Tibial nerve (tissue), 4 donors: ENCODE measurements at regions not wholly inside any gene's neighbourhood (a gene's known extent, or its start where the extent isn't known, plus 50 kb on each side); places are given as distances from the start of the nearest gene placed in this dataset.
"Not testable (repeated sequence)": the region's sequence is repeated elsewhere in the genome, so short reads cannot be mapped to it uniquely, and the experiment has no call there.

Source experiments
- DNase-seq, 2 donors: peaks; one replicate each; pipeline ENCODE4 v3.0.0-alpha.2; 2019; ENCODE audit warnings: low spot score in 2 of 2
- H3K27ac ChIP-seq, 4 donors: fragments of 200-600 bp; sonication (generic) in 3 of 4; one replicate each; pipeline ENCODE4 v1.5.1; 2017 to 2019; ENCODE audit warnings: mild to moderate bottlenecking in 1 of 4
- H3K27me3 ChIP-seq, 2 donors: fragments of 200-600 bp; sonication (generic) in 1 of 2; one replicate each; pipeline versions ENCODE4 v1.5.1 to v1.6.0; 2017 to 2019
- H3K36me3 ChIP-seq, 3 donors: fragments of 200-600 bp; sonication (generic); one replicate each; pipeline ENCODE4 v1.5.1; 2018 to 2019
- H3K4me1 ChIP-seq, 4 donors: fragments of 200-600 bp; sonication (generic) in 3 of 4; one replicate each; pipeline ENCODE4 v1.5.1; 2017 to 2019
- H3K4me3 ChIP-seq, 4 donors: fragments of 200-600 bp; sonication (generic) in 3 of 4; one replicate each; pipeline ENCODE4 v1.5.1; 2017 to 2019; ENCODE audit warnings: mild to moderate bottlenecking in 1 of 4, moderate library complexity in 1 of 4
- H3K9me3 ChIP-seq, 4 donors: fragments of 200-600 bp; sonication (generic) in 3 of 4; one replicate each; pipeline ENCODE4 v1.5.1; 2017 to 2019
- EP300 ChIP-seq, 2 donors: sonication (generic); formaldehyde crosslinking; IDR thresholded peaks; one replicate each; pipeline ENCODE4 v1.6.1; 2017; ENCODE audit warnings: antibody characterized with exemption in 2 of 2, mild to moderate bottlenecking in 1 of 2
- POLR2A ChIP-seq, 2 donors: fragments of 450-650 bp; IDR thresholded peaks; one replicate each; pipeline ENCODE4 v1.6.1; 2017; ENCODE audit warnings: antibody characterized with exemption in 2 of 2, mild to moderate bottlenecking in 2 of 2, moderate library complexity in 2 of 2
- WGBS, 2 donors: methylation state at CpG; one replicate each; pipeline ENCODE4 v1.1.5; 2018; 5-methylcytosine and 5-hydroxymethylcytosine counted together
- TF ChIP-seq, protein P1 (sequence below), 5 experiments: fragments of 200-600 bp in 3 of 5; fragments of 450-650 bp in 2 of 5; sonication (generic) in 3 of 5; IDR thresholded peaks; one replicate each; pipeline ENCODE4 v1.5.1; 2016 to 2019; ENCODE audit warnings: antibody characterized with exemption in 5 of 5, mild to moderate bottlenecking in 3 of 5, moderate library complexity in 2 of 5

DNA sequence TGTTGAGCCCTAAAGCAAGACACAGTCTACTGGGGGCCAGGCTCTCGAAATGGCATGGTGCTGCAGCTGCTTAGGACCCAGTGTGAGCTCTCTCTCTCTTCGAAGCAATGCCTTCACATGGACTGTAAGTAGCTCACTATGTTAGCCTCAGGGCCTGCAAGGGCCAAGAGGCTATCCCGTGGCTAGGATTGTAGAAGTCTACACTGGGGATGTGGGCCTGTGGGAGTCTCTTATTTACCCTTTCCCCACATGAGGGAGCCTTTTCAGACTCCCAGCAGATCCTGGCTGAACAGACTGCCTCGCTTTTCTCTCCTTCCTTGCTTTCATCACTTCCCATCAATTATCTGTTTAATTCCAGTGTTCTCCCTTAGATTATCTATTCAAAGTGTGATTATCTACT, 101.4 kb downstream of the GPR65 start:
- Histone ChIP-seq H3K27ac (no peak overlapping the region), H3K36me3 (no peaks in the 10 kb centered on the region), H3K27me3 (no peaks in the 10 kb centered on the region), H3K9me3 (peaks cover 0 to 26% (median 0%) of the 10 kb centered on the region in 4 donors), H3K4me3 (no peak overlapping the region), H3K4me1 (no peaks in the 10 kb centered on the region)
- TF ChIP-seq, protein P1, sequence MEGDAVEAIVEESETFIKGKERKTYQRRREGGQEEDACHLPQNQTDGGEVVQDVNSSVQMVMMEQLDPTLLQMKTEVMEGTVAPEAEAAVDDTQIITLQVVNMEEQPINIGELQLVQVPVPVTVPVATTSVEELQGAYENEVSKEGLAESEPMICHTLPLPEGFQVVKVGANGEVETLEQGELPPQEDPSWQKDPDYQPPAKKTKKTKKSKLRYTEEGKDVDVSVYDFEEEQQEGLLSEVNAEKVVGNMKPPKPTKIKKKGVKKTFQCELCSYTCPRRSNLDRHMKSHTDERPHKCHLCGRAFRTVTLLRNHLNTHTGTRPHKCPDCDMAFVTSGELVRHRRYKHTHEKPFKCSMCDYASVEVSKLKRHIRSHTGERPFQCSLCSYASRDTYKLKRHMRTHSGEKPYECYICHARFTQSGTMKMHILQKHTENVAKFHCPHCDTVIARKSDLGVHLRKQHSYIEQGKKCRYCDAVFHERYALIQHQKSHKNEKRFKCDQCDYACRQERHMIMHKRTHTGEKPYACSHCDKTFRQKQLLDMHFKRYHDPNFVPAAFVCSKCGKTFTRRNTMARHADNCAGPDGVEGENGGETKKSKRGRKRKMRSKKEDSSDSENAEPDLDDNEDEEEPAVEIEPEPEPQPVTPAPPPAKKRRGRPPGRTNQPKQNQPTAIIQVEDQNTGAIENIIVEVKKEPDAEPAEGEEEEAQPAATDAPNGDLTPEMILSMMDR (IDR thresholded peaks at IDR 0.05) = no peak
- TF ChIP-seq POLR2A (IDR thresholded peaks at IDR 0.05) (no peak), EP300 (IDR thresholded peaks at IDR 0.05) (no peak)
- DNase-seq = no peak
- WGBS, 2 donors = 65% methylated on average over 4 of the region's 4 CpGs

DNA sequence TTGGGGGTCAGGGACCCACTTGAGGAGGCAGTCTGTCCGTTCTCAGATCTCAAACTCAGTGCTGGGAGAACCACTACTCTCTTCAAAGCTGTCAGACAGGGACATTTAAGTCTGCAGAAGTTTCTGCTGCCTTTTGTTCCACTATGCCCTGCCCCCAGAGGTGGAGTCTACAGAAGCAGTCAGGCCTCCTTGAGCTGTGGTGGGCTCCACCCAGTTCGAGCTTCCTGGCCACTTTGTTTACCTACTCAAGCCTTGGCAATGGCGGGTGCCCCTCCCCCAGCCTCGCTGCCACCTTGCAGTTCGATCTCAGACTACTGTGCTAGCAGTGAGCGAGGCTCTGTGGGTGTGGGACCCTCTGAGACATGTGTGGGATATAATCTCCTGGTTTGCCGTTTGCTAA, 122.7 kb downstream of the GPR65 start:
- H3K4me1 ChIP-seq, H3K4me3 ChIP-seq, H3K27me3 ChIP-seq, H3K9me3 ChIP-seq, H3K36me3 ChIP-seq, DNase-seq: not testable (repeated sequence)
- 85 to 86% methylated on average over 7 of the region's 7 CpGs for WGBS, 2 donors
- H3K27ac ChIP-seq = peak overlapping the region in 1 of 4 donors; percentile 10

DNA sequence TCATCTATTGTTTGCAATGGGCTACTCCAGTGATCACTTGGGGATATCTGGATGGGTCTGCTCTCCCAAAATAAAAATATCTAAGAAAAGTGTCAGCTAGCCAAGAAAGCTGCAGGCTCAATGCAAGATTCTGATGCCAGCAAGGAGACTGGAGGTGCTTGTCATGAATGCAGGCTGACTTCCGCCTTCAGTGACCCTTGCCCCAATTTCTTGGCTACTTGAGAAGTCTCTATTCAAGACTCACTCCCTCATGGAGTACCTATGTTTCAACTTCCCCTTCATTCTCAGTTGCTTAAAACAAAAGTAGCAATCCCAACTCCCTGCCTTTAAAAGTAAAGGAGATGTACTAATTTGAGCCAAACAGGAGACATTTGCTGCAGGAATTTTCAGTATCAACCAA, 123.9 kb downstream of the GPR65 start:
- no peaks in the 10 kb centered on the region for H3K9me3 ChIP-seq
- WGBS, 2 donors = 57 to 64% methylated on average over 1 of the region's 1 CpG
- peaks cover 0 to 9% (median 0%) of the 10 kb centered on the region in 4 donors for H3K4me1 ChIP-seq
- H3K27me3 ChIP-seq = no peaks in the 10 kb centered on the region
- no peak for DNase-seq
- H3K4me3 ChIP-seq = no peak overlapping the region
- TF ChIP-seq, protein P1 (IDR thresholded peaks at IDR 0.05) = no peak
- TF ChIP-seq EP300 (IDR thresholded peaks at IDR 0.05) = no peak
- TF ChIP-seq POLR2A (IDR thresholded peaks at IDR 0.05) = no peak
- H3K36me3 ChIP-seq = no peaks in the 10 kb centered on the region
- H3K27ac ChIP-seq = peak overlapping the region in 1 of 4 donors; percentile 10

DNA sequence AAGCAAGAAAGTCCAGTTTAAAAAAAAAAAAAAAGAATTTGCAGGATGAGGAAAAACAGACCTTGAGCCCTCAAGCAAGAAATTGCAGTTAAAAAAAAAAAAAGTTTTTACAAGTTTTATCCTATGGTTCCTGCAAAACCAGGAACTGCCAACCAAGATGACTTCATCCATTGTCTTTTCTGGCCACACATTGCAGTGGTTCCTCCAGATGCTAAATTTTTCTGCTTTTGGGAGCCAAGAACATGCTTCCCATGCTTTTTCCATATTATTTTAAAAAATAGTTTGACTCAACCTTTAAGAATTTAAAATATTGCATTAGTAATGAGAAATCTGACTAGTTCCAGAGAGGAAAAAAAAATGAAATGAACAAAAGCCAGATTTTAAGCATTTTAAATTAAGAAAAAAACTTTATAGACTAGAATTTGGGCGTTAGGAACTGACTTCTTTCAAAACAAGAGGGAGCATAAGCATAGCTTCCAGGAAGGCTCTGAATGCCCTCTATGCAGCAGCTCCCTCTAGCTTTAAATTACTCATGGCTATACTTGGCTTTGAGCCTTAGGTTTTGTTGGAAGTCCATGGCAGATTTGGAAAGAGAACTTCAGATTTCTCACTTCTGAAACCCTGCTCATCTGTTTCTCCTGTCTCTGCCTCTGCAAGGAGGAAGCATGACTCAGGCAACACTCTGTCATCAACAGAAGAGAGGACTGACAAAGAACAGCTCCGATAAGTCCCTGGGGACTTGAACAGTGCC, 124.5 kb downstream of the GPR65 start:
- 25 to 35% methylated on average over 2 of the region's 2 CpGs for WGBS, 2 donors
- H3K9me3 ChIP-seq = no peaks in the 10 kb centered on the region

DNA sequence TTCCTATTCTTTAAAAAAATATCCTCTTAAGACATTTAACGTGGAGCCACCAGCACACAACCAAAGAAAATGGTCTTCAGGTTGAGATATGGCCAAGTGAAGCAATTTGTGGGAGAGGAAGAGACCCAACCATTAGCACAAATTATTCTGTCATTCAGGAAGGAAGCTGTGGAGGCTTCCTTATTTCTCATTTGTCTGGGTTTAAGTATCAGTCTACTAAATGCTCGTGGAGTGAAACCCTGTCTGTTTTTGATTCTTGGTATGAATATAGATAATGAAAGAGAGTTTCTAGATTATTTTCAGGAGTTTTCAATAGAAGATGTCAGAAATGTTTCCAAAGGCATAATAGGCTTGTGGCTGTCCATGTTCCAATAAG, 125.1 kb downstream of the GPR65 start:
- Histone ChIP-seq H3K27ac (peak overlapping the region in 1 of 4 donors; percentile 33), H3K36me3 (no peaks in the 10 kb centered on the region)
- 51 to 56% methylated on average over 2 of the region's 2 CpGs for WGBS, 2 donors

More for the DNA sequence above, 124.5 kb downstream of the GPR65 start:
- peak in 1 of 2 donors; percentile 14 for DNase-seq
- peaks cover 0 to 9% (median 0%) of the 10 kb centered on the region in 4 donors for H3K4me1 ChIP-seq
- H3K27me3 ChIP-seq = no peaks in the 10 kb centered on the region
- H3K4me3 ChIP-seq = no peak overlapping the region
- H3K36me3 ChIP-seq = no peaks in the 10 kb centered on the region
- peak overlapping the region in 1 of 4 donors; percentile 33 for H3K27ac ChIP-seq
- peak in 1 of 2 donors; percentile 30 for TF ChIP-seq EP300 (IDR thresholded peaks at IDR 0.05)
- TF ChIP-seq, protein P1 (IDR thresholded peaks at IDR 0.05) = no peak

More for the DNA sequence above, 125.1 kb downstream of the GPR65 start:
- TF ChIP-seq EP300 (IDR thresholded peaks at IDR 0.05) (no peak), POLR2A (IDR thresholded peaks at IDR 0.05) (no peak)
- TF ChIP-seq, protein P1 (IDR thresholded peaks at IDR 0.05) = no peak
- DNase-seq = no peak
- Histone ChIP-seq H3K4me3 (no peak overlapping the region), H3K4me1 (peaks cover 0 to 9% (median 0%) of the 10 kb centered on the region in 4 donors), H3K9me3 (no peaks in the 10 kb centered on the region), H3K27me3 (no peaks in the 10 kb centered on the region)
